Epithelial cell of esophagus (primary cell): ENCODE measurements at regions not wholly inside any gene's neighbourhood (a gene's known extent, or its start where the extent isn't known, plus 50 kb on each side); places are given as distances from the start of the nearest gene placed in this dataset.

Experiments
- DNase-seq: peaks from one replicate; pipeline ENCODE4 v3.0.0; 2010; ENCODE audit warnings: low read depth
- H3K4me3 ChIP-seq: 2 replicates; pipeline ENCODE4 v1.5.1; 2011; ENCODE audit warnings: mild to moderate bottlenecking, low read length, control low read depth
- CTCF ChIP-seq: IDR thresholded peaks from 2 replicates; pipeline ENCODE4 v1.5.1; 2011; ENCODE audit warnings: low read depth, mild to moderate bottlenecking, low read length, control low read depth, inconsistent platforms; ENCODE audit not compliant: insufficient read depth; ENCODE audit errors: missing control alignments

GRCh38 chr21:43302769-43303168 lies 124.2 kb downstream of the SIK1 start:
- TF ChIP-seq CTCF: no peak
- H3K4me3 ChIP-seq: no peak overlapping the region
- no peak for DNase-seq

- TF ChIP-seq CTCF: no peak
- no peak for DNase-seq
- H3K4me3 ChIP-seq: no peak overlapping the region
Measured at GRCh38 chr21:43302062-43302700, 124.8 kb downstream of the SIK1 start.

- no peak overlapping the region for H3K4me3 ChIP-seq
- DNase-seq: no peak
- no peak for TF ChIP-seq CTCF
Measured at GRCh38 chr21:43301409-43302061, 125.4 kb downstream of the SIK1 start.

GRCh38 chr21:43300496-43301408 lies 126.2 kb downstream of the SIK1 start:
- TF ChIP-seq CTCF: no peak
- no peak overlapping the region for H3K4me3 ChIP-seq
- DNase-seq: peak; percentile 97

GRCh38 chr21:43299441-43300277 lies 127.3 kb downstream of the SIK1 start:
- no peak for TF ChIP-seq CTCF
- H3K4me3 ChIP-seq: no peak overlapping the region
- no peak for DNase-seq
